Vagina (tissue), 2 donors: ENCODE measurements at regions not wholly inside any gene's neighbourhood (a gene's known extent, or its start where the extent isn't known, plus 50 kb on each side); places are given as distances from the start of the nearest gene placed in this dataset.

ENCODE experiments used
- POLR2A ChIP-seq, 2 donors: fragments of 450-650 bp; IDR thresholded peaks; one replicate each; pipeline ENCODE4 v1.6.1; 2017; ENCODE audit warnings: antibody characterized with exemption in 2 of 2, mild to moderate bottlenecking in 2 of 2, moderate library complexity in 2 of 2
- POLR2AphosphoS5 ChIP-seq, 2 donors: sonication (generic); formaldehyde crosslinking; IDR thresholded peaks; one replicate each; pipeline ENCODE4 v1.9.0; 2017; ENCODE audit warnings: antibody characterized with exemption in 2 of 2, mild to moderate bottlenecking in 2 of 2, low read depth in 1 of 2; ENCODE audit not compliant: insufficient read depth in 1 of 2

- no peak for TF ChIP-seq POLR2A (IDR thresholded peaks at IDR 0.05)
- no peak for TF ChIP-seq POLR2AphosphoS5 (IDR thresholded peaks at IDR 0.05; ENCODE audit: insufficient read depth in 1 of 2, low read depth in 1 of 2)
These were observed 91.4 kb upstream of the CCDC71L start for GRCh38 chr7:106752367-106752766.
